Adrenal gland (tissue), 9 donors: ENCODE measurements at regions not wholly inside any gene's neighbourhood (a gene's known extent, or its start where the extent isn't known, plus 50 kb on each side); places are given as distances from the start of the nearest gene placed in this dataset.
A peak's percentile ranks its signal among the peaks of the same experiment; 100 is the strongest.

Experiments
- DNase-seq, 7 donors: peaks; one replicate each; pipeline ENCODE4 v3.0.0-alpha.2; 2019 to 2020
- H3K27ac ChIP-seq, 5 donors: fragments of 200-600 bp; sonication (generic) in 4 of 5; 1 replicate in 3 of 5; 2 replicates in 2 of 5; pipeline versions ENCODE4 v1.5.1 to v1.8.0; 2016 to 2020; ENCODE audit warnings: mild to moderate bottlenecking in 1 of 5
- H3K27me3 ChIP-seq: fragments of 200-600 bp; 2 replicates; pipeline ENCODE4 v1.8.0; 2021
- H3K36me3 ChIP-seq, 2 donors: fragments of 200-600 bp; replicated peaks in 1 of 2; 1 replicate in 1 of 2; 2 replicates in 1 of 2; pipeline versions ENCODE4 v1.5.1 to v1.8.0; 2018 to 2022
- H3K4me1 ChIP-seq, 2 donors: fragments of 200-600 bp; replicated peaks in 1 of 2; 1 replicate in 1 of 2; 2 replicates in 1 of 2; pipeline versions ENCODE4 v1.5.1 to v1.8.0; 2018 to 2021
- H3K4me3 ChIP-seq, 4 donors: fragments of 200-600 bp; sonication (generic) in 3 of 4; one replicate each; pipeline ENCODE4 v1.5.1; 2016 to 2018
- H3K9me3 ChIP-seq, 3 donors: fragments of 200-600 bp; sonication (generic) in 1 of 3; replicated peaks in 1 of 3; 1 replicate in 2 of 3; 2 replicates in 1 of 3; pipeline versions ENCODE4 v1.5.1 to v1.8.0; 2016 to 2021
- POLR2A ChIP-seq, 2 donors: fragments of 450-650 bp; IDR thresholded peaks; one replicate each; pipeline ENCODE4 v1.6.1; 2017; ENCODE audit warnings: antibody characterized with exemption in 2 of 2, mild to moderate bottlenecking in 2 of 2, moderate library complexity in 1 of 2
- WGBS, 4 donors: extraction: QIAGEN DNeasy Blood & Tissue Kit in 2 of 4; methylation state at CpG; one replicate each; pipeline versions ENCODE4 v1.1.5 to v1.1.7; 2013 to 2017; 5-methylcytosine and 5-hydroxymethylcytosine counted together
- intact Hi-C, 2 donors: fragments of 100-400 bp; cut with DNase I; formaldehyde crosslinking; loops; one replicate each; pipeline versions ENCODE4 v1.14.1 to v1.15.0; 2022 to 2023
- TF ChIP-seq, protein P1 (sequence below), 6 experiments: fragments of 450-650 bp in 4 of 6; fragments of 200-600 bp in 2 of 6; sonication (generic) in 1 of 6; IDR thresholded peaks; 1 replicate in 5 of 6; 2 replicates in 1 of 6; pipeline versions ENCODE4 v1.5.1 to v1.8.0; 2016 to 2021; ENCODE audit warnings: antibody characterized with exemption in 6 of 6, mild to moderate bottlenecking in 2 of 6, moderate library complexity in 1 of 6
- donor health status: healthy with polysubstance abuse.
- donor health status: Bipolar disorder and iron deficiency.
- donor health status: DM: yes; HTN: yes; CAD: no.
- donor health status: DM: no; HTN: no; CAD: no.
- donor health status: DM: no; HTN: no; CAD: no.

GRCh38 chr15:77791941-77792340, 159.2 kb upstream of the LINGO1 start:
- Histone ChIP-seq H3K4me3 (no peak overlapping the region), H3K36me3 (no peaks in the 10 kb centered on the region), H3K27me3 (no peaks in the 10 kb centered on the region), H3K4me1 (no peaks in the 10 kb centered on the region), H3K9me3 (no peaks in the 10 kb centered on the region), H3K27ac (no peak overlapping the region)
- DNase-seq: no peak
- intact Hi-C loops: no loop called here
- TF ChIP-seq POLR2A (IDR thresholded peaks at IDR 0.05): no peak
- TF ChIP-seq, protein P1, sequence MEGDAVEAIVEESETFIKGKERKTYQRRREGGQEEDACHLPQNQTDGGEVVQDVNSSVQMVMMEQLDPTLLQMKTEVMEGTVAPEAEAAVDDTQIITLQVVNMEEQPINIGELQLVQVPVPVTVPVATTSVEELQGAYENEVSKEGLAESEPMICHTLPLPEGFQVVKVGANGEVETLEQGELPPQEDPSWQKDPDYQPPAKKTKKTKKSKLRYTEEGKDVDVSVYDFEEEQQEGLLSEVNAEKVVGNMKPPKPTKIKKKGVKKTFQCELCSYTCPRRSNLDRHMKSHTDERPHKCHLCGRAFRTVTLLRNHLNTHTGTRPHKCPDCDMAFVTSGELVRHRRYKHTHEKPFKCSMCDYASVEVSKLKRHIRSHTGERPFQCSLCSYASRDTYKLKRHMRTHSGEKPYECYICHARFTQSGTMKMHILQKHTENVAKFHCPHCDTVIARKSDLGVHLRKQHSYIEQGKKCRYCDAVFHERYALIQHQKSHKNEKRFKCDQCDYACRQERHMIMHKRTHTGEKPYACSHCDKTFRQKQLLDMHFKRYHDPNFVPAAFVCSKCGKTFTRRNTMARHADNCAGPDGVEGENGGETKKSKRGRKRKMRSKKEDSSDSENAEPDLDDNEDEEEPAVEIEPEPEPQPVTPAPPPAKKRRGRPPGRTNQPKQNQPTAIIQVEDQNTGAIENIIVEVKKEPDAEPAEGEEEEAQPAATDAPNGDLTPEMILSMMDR (IDR thresholded peaks at IDR 0.05): no peak
- WGBS, 4 donors: 79 to 92% (median 90%) methylated on average over 9 of the region's 9 CpGs

- H3K27me3 ChIP-seq: no peaks in the 10 kb centered on the region
These were observed 157.8 kb upstream of the LINGO1 start for GRCh38 chr15:77790481-77790880.

GRCh38 chr15:77786956-77787355, 154.2 kb upstream of the LINGO1 start:
- Histone ChIP-seq H3K4me3 (no peak overlapping the region), H3K27me3 (no peaks in the 10 kb centered on the region), H3K9me3 (no peaks in the 10 kb centered on the region), H3K36me3 (no peaks in the 10 kb centered on the region), H3K4me1 (no peaks in the 10 kb centered on the region), H3K27ac (no peak overlapping the region)
- intact Hi-C loops: no loop called here
- no peak for DNase-seq
- 80 to 95% (median 88%) methylated on average over 2 to 12 of the region's 12 CpGs for WGBS, 4 donors
- no peak for TF ChIP-seq POLR2A (IDR thresholded peaks at IDR 0.05)
- TF ChIP-seq, protein P1 (IDR thresholded peaks at IDR 0.05): no peak

More at GRCh38 chr15:77790481-77790880, 157.8 kb upstream of the LINGO1 start:
- no peak for TF ChIP-seq POLR2A (IDR thresholded peaks at IDR 0.05)
- TF ChIP-seq, protein P1 (IDR thresholded peaks at IDR 0.05): no peak
- Histone ChIP-seq H3K36me3 (no peaks in the 10 kb centered on the region), H3K9me3 (no peaks in the 10 kb centered on the region), H3K4me3 (no peak overlapping the region), H3K27ac (no peak overlapping the region), H3K4me1 (no peaks in the 10 kb centered on the region)
- WGBS, 4 donors: 50 to 72% (median 62%) methylated on average over 2 to 3 of the region's 3 CpGs
- no peak for DNase-seq
- intact Hi-C loops: no loop called here

GRCh38 chr15:77786181-77786890, 153.6 kb upstream of the LINGO1 start:
- Histone ChIP-seq H3K4me3 (no peak overlapping the region), H3K27ac (no peak overlapping the region), H3K27me3 (no peaks in the 10 kb centered on the region), H3K36me3 (no peaks in the 10 kb centered on the region), H3K4me1 (no peaks in the 10 kb centered on the region), H3K9me3 (no peaks in the 10 kb centered on the region)
- intact Hi-C loops: no loop called here
- WGBS, 4 donors: 29 to 57% (median 38%) methylated on average over 3 to 11 of the region's 11 CpGs
- DNase-seq: peak; percentile 27 to 67 (median 59)
- no peak for TF ChIP-seq POLR2A (IDR thresholded peaks at IDR 0.05)
- TF ChIP-seq, protein P1 (IDR thresholded peaks at IDR 0.05): no peak
